Astrocyte (in vitro differentiated cells and primary cell): ENCODE measurements at regions not wholly inside any gene's neighbourhood (a gene's known extent, or its start where the extent isn't known, plus 50 kb on each side); places are given as distances from the start of the nearest gene placed in this dataset.

ENCODE experiments used
- CTCF ChIP-seq: IDR thresholded peaks from 2 replicates; pipeline ENCODE4 v1.5.1; 2011; ENCODE audit warnings: low read depth, mild to moderate bottlenecking, inconsistent platforms, low read length, moderate library complexity; ENCODE audit not compliant: insufficient read depth
- EZH2 ChIP-seq: IDR thresholded peaks from 2 replicates; pipeline ENCODE4 v1.6.1; 2012; ENCODE audit warnings: mild to moderate bottlenecking, low read length, inconsistent platforms; ENCODE audit not compliant: insufficient read depth

GRCh38 chr4:4647041-4647440 lies 105.2 kb upstream of the STX18 start:
- TF ChIP-seq CTCF = no peak
- no peak for TF ChIP-seq EZH2
